Muscle of leg (tissue), 3 donors: ENCODE measurements at regions not wholly inside any gene's neighbourhood (a gene's known extent, or its start where the extent isn't known, plus 50 kb on each side); places are given as distances from the start of the nearest gene placed in this dataset.
A peak's percentile ranks its signal among the peaks of the same experiment; 100 is the strongest.

Experiments
- DNase-seq: peaks from one replicate; pipeline ENCODE4 v3.0.0; 2013
- H3K27ac ChIP-seq: one replicate; pipeline ENCODE4 v1.5.1; 2013; ENCODE audit warnings: mild to moderate bottlenecking, low read length, control low read depth
- H3K27me3 ChIP-seq: one replicate; pipeline ENCODE4 v1.6.1; 2013; ENCODE audit warnings: low read length; ENCODE audit not compliant: control insufficient read depth, insufficient read depth
- H3K36me3 ChIP-seq: one replicate; pipeline ENCODE4 v1.6.1; 2013; ENCODE audit warnings: low read length; ENCODE audit not compliant: control insufficient read depth, insufficient read depth
- H3K4me1 ChIP-seq: one replicate; pipeline ENCODE4 v1.6.1; 2013; ENCODE audit warnings: low read length; ENCODE audit not compliant: control insufficient read depth, insufficient read depth
- H3K4me3 ChIP-seq: one replicate; pipeline ENCODE4 v1.5.1; 2013; ENCODE audit warnings: low read length, control low read depth
- H3K9me3 ChIP-seq: replicated peaks from 2 replicates; pipeline ENCODE4 v1.6.1; 2013; ENCODE audit warnings: low read depth, low read length; ENCODE audit not compliant: control insufficient read depth
- WGBS: methylation state at CpG from one replicate; pipeline ENCODE4 v1.1.5; 2013; ENCODE audit warnings: missing lambda C conversion rate; ENCODE audit not compliant: insufficient coverage; 5-methylcytosine and 5-hydroxymethylcytosine counted together

DNA sequence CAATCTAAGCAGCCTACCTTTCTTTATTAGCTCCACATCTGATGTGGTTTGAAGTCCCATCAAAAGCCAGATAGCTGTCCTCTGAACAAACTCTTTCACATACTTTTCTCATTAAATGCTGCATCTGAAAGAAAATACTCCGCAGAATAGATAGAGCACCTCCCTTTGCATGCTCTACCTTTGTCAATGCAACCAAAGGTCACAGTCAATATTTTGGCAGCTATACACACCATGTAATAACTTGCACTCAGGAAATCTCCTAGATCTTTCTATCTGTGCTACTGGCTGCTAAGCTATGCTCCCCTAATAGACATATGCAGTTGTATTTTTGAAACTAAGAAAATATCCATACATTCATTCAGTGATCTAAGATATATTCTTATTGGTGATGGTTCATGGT, 204.8 kb upstream of the ARRDC4 start:
- DNase-seq = no peak
- WGBS = 43% methylated on average over 1 of the region's 1 CpG
- Histone ChIP-seq H3K9me3 (no peaks in the 10 kb centered on the region), H3K4me1 (no peaks in the 10 kb centered on the region), H3K4me3 (no peak overlapping the region), H3K27ac (no peak overlapping the region), H3K27me3 (peaks cover 2% of the 10 kb centered on the region), H3K36me3 (no peaks in the 10 kb centered on the region)

DNA sequence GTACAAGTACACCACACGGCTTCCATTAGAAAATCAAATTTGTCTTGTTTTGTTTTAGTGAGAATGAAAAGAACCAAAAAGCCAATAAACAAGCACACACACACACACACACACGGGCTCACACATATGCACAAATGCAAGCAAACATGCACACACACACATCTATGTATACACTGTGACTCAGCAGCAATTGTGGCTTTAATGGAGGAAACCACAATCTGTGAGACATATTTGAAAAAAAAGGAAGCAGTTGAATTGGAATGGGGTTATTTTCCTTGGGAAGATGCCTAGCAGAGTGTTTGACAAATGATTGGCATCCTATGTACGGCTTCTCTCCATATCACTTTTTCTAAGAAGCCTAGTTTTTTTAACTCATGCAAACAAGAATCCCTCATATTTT, 201.1 kb upstream of the ARRDC4 start:
- Histone ChIP-seq H3K27me3 (peaks cover 2% of the 10 kb centered on the region), H3K9me3 (no peaks in the 10 kb centered on the region), H3K4me1 (no peaks in the 10 kb centered on the region), H3K36me3 (no peaks in the 10 kb centered on the region), H3K27ac (no peak overlapping the region), H3K4me3 (no peak overlapping the region)
- no CpG with 5 or more reads among the region's 3 CpGs for WGBS
- no peak for DNase-seq

DNA sequence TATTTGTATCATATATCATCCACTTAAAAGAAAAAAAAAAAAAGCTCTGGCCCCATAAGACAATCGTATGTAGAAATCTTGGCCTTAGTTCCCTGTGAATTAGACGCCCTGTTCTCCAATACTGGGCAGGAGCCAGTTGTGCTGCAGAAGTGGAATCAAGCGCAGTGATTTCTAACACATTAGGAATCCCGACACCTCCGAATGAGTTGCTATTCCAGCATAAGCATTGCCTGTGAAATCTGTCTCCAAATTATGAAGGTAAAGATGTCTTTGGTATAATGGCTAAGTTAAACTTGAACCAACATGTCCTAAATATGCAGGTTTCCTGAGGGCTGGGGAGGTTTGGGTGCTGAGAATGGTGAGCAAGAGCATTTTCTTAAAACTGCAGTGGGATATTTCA, 199.4 kb upstream of the ARRDC4 start:
- Histone ChIP-seq H3K9me3 (no peaks in the 10 kb centered on the region), H3K4me1 (no peaks in the 10 kb centered on the region), H3K4me3 (no peak overlapping the region), H3K36me3 (no peaks in the 10 kb centered on the region), H3K27ac (no peak overlapping the region), H3K27me3 (peaks cover 2% of the 10 kb centered on the region)
- 46% methylated on average over 4 of the region's 5 CpGs for WGBS
- DNase-seq = peak; percentile 42

DNA sequence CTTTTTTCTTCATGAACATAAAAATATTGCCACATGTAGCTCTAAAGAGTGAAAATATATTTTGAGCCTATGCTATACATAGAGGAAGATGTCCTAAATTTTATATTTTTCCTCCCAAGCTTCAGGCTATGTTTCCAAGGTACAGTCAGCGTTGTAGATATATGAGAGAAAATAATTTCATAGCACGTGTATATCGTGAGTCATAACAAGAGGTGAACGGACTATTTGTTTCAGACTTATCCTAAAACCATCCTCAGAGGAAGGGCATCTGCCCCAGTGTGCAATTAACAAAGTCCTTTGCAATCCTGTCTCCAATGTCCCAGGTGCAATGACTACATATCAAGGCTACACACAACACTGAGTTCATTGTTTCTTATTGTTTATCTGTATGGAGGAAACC, 177.3 kb upstream of the ARRDC4 start:
- H3K4me1 ChIP-seq = no peaks in the 10 kb centered on the region
- DNase-seq = no peak
- no peaks in the 10 kb centered on the region for H3K9me3 ChIP-seq
- no peak overlapping the region for H3K27ac ChIP-seq
- no peak overlapping the region for H3K4me3 ChIP-seq
- no CpG with 5 or more reads among the region's 4 CpGs for WGBS
- H3K36me3 ChIP-seq = no peaks in the 10 kb centered on the region
- no peaks in the 10 kb centered on the region for H3K27me3 ChIP-seq

DNA sequence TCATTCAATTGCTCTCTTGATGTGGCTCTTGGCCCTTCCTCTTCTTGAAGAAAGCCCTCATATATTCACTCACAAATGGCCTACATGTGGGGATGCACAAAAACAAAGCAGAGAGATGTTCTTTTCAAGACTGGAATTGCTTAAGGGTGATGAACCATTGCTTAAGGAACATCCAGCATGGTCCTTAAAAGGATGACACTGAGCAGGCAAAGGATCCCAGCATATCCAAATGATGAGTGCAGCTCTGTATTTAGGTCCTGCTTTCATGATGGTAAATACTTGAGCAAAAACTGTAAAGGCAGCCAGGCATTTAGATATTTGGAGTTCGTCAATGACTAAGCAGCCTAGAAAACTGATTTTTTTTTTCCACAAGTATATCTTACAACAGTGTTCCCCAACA, 173.8 kb upstream of the ARRDC4 start:
- no CpG with 5 or more reads among the region's 1 CpG for WGBS
- Histone ChIP-seq H3K4me1 (no peaks in the 10 kb centered on the region), H3K27me3 (no peaks in the 10 kb centered on the region), H3K27ac (no peak overlapping the region), H3K9me3 (no peaks in the 10 kb centered on the region), H3K4me3 (no peak overlapping the region), H3K36me3 (no peaks in the 10 kb centered on the region)
- DNase-seq = no peak

DNA sequence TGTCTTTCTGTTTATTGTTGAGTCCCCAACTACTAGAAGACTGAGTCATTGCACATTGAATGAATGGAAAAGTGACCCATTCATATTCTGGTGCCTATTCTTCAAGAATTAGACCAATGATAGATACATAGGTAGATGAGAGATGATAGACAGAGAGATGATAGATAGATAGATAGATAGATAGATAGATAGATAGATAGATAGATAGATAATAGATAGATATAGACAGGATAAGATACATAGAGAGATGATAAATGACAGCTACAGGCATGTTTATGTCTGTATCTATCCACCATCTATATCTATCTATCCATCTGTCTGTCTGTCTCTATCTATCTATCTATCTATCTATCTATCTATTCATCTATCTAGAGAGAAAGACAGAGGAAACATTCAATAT, 170.3 kb upstream of the ARRDC4 start:
- Histone ChIP-seq H3K36me3 (no peaks in the 10 kb centered on the region), H3K4me3 (no peak overlapping the region), H3K9me3 (no peaks in the 10 kb centered on the region), H3K4me1 (peaks cover 3% of the 10 kb centered on the region), H3K27ac (no peak overlapping the region), H3K27me3 (no peaks in the 10 kb centered on the region)
- DNase-seq = no peak

DNA sequence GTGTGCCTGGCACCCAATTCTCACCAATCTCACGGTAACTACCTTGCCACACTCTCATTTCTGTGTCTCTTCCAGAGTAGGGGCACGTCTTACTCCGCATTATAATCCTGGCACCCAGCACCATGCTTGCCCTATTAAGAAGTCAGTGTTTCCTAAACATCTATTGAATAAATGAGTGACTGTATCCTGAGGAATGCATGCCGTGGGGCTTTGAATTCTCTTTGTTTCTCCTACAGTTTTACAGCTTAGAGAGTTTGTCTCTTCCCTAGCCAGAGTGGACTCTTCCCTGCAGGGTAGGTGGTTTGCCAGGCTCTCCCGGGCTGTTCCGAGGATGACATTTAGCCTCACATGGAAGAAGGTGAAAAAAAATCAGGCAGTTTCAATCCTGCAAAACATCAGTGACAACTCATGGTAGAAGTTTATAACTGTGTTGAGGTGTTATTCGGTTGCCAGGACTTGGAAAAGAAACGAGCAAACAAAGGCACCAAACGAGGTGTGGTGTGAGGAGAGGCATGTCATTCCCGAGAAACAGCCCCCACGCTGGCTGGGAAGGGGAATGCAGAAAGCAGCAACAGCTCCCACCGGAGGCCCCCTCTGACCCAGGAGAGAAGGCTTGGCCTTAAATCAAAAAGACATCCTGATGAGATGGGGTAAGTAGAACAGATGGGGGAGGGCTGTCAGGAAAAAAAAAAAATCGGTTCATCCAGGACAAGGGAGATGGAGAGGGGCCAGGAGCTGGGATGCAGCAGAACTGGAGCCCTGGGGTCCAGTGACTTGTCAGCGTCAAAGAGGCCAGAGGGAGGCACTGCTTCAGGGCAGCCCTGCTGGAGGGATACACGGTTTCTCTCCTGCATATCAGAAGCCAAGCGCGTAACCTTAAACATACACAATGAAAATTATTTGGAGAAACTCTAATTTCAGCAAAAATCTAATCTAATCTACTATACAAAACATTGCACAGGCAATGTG, 168.4 kb upstream of the ARRDC4 start:
- H3K27ac ChIP-seq = no peak overlapping the region
- no peaks in the 10 kb centered on the region for H3K9me3 ChIP-seq
- no peaks in the 10 kb centered on the region for H3K36me3 ChIP-seq
- no peak overlapping the region for H3K4me3 ChIP-seq
- H3K27me3 ChIP-seq = no peaks in the 10 kb centered on the region
- DNase-seq = no peak
- WGBS = 16% methylated on average over 8 of the region's 17 CpGs
- peaks cover 3% of the 10 kb centered on the region for H3K4me1 ChIP-seq

DNA sequence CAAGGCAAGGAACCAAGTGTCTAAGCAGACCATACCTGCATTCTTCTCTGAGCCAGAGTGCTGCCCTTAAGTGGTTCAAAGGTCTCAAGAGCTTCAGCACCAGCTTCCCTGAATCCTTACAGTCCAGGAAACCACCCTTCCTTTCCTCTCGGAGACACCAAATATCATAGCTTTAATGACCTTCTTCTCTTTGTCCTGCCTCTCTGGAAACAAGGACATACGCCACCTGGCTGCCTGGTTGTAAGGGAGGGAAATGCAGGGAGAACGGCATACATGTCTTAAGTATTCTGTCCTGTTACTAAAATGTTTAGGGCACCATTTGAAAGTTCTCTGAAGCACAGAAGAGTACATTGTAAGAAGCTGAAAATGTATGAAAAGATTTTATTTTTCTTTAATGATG, 155.6 kb upstream of the ARRDC4 start:
- H3K4me3 ChIP-seq = no peak overlapping the region
- no peaks in the 10 kb centered on the region for H3K4me1 ChIP-seq
- H3K36me3 ChIP-seq = no peaks in the 10 kb centered on the region
- no peak overlapping the region for H3K27ac ChIP-seq
- DNase-seq = no peak
- no peaks in the 10 kb centered on the region for H3K27me3 ChIP-seq
- no peaks in the 10 kb centered on the region for H3K9me3 ChIP-seq
- WGBS = 43% methylated on average over 1 of the region's 3 CpGs

DNA sequence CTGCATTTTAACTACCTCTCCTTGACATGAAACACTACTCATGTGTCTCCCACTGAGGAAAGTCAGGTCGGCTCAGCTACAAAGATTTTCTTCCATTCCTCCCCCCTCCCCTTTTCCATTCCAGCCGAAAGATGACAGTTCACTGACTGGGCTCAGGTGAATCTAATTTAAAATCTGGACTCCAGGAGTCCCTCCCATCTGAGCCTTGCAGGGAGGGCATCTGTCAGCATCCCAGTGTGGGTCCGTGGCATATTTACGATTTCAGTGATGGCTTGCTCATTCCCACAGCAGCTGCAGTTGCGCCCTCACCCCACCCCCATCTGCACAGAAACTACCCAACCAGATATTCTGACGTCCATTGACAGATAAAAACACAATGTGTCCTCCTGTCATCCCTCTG, 153.7 kb upstream of the ARRDC4 start:
- Histone ChIP-seq H3K4me3 (no peak overlapping the region), H3K27me3 (no peaks in the 10 kb centered on the region), H3K4me1 (no peaks in the 10 kb centered on the region), H3K36me3 (no peaks in the 10 kb centered on the region), H3K27ac (no peak overlapping the region), H3K9me3 (peaks cover 4% of the 10 kb centered on the region)
- WGBS = 24% methylated on average over 6 of the region's 6 CpGs
- DNase-seq = no peak

DNA sequence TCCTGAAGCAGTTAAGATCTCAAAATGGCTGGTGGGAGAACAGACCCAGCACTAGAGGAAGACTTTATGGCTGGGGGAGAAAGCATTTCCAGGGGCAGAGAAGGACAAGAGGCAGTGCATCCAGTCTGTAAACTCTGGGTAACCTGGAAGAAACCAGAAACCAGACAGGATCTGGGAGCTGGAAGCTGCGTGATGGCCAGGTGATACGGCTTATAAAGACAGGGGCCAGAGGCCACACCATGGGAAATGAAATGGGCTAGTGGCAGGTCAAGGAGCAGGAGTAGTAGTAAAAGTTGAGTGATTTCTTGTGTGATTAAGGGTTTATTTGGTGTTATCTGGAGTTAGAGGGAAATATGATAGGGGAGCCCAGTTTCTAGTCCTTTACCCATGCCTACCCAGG, 144.7 kb upstream of the ARRDC4 start:
- no peaks in the 10 kb centered on the region for H3K36me3 ChIP-seq
- 40% methylated on average over 2 of the region's 2 CpGs for WGBS
- no peak overlapping the region for H3K4me3 ChIP-seq

More for the DNA sequence above, 144.7 kb upstream of the ARRDC4 start:
- H3K27ac ChIP-seq = no peak overlapping the region
- no peak for DNase-seq
- H3K9me3 ChIP-seq = peaks cover 8% of the 10 kb centered on the region
- H3K4me1 ChIP-seq = no peaks in the 10 kb centered on the region
- no peaks in the 10 kb centered on the region for H3K27me3 ChIP-seq
